ENCODE measurements at regions not wholly inside any gene's neighbourhood (a gene's known extent, or its start where the extent isn't known, plus 50 kb on each side); places are given as distances from the start of the nearest gene placed in this dataset.

DNA sequence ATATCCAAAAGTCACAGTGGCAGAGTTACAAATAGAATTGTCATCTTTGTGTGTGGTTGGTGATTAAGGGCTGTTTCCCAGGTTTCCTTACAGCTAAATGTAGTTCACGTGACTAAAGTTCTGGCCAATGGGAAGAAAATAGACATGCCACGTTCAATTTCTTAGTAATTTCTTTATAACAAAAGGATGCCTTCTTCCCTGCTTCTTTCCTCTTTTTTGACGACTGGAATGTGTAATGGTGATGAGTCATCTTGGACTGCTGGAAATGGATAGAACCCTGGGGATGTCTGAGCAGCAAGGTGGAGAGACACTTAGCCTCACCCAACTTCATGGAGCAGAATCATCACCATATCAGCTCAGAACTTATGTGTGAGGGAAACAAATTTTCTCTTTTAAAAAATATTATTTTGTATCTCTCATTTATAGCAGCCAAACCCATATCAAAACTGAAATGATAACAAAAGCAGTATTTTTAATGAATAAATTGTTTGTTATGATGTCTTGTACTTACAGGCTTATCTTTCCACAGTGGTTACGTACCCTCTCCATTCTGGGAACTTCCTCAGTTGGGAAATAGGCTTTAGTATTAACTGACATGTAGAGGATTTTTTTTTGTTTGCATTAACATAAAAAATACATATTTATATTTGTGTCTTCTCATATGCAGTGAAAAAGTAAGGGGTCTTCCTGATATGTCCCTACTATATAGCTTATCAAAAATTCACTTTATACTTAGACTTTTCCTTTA lies 91.1 kb upstream of the CDH2 start:
- DNase-seq (ENCODE audit: low spot score), result no peak

DNA sequence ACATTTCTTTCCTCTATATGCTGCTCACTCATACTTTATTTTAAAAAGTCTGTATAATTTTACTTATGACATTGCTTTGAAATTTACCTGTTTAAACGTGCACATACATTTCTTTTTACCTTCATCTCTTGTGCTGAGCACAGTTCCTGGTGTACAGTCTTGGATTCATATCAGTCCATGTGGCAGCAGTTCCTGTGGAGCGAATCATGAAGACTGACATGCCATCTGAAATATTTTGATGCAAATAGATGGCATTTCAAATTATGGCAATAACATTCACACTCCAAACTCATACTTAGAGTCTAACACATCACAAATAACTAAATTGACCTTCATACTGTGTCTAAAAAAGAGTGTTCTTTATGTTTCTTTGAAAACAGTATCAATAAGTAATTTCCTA lies 90.3 kb upstream of the CDH2 start:
- DNase-seq (ENCODE audit: low spot score), result no peak

DNA sequence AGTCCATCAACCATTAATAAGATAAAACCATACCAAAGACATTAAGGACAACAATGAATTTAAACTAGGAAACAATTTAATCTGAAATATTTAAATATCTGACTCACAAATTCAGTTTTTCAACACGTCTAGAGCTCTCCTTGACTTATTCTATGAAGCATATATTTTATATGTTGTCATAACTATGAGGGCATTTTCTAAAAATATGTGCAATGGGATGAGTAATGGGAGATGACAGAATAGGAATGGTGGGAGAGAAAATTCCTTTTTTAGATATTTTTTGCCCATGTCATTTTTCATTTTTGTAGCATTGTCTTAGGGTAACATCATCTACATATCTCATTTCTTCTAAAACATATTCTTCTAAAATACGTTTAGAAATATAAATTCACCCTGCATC lies 79.2 kb upstream of the CDH2 start:
- DNase-seq (ENCODE audit: low spot score), result no peak

DNA sequence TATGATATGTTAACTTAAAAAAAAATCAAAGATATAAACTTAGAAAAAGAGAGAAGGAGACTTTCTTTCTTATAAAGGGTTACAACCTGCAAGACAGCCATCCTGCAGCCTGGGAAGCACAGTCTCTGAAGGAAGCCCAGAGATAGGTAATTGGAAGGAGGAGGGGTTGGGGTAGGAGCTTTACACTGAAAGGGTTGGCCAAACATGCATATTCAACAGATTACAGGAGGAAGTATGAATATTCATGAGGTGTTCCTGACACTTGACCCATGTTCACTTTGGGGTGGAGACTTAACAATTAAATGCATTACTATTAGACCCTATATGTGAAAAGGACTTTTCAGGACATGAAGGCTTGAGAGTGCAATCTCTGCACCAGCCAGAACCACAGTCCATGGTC lies 71.7 kb upstream of the CDH2 start:
- DNase-seq (ENCODE audit: low spot score), result no peak

DNA sequence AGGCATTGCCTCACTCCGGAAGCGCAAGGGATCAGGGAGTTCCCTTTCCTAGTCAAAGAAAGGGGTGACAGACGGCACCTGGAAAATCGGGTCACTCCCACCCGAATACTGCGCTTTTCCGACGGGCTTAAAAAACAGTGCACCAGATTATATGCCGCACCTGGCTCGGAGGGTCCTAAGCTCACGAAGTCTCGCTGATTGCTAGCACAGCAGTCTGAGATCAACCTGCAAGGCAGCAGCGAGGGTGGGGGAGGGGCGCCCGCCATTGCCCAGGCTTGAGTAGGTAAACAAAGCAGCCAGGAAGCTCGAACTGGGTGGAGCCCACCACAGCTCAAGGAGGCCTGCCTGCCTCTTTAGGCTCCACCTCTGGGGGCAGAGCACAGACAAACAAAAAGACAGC lies 63.7 kb upstream of the CDH2 start:
- peak; percentile 53 for DNase-seq (ENCODE audit: low spot score)

DNA sequence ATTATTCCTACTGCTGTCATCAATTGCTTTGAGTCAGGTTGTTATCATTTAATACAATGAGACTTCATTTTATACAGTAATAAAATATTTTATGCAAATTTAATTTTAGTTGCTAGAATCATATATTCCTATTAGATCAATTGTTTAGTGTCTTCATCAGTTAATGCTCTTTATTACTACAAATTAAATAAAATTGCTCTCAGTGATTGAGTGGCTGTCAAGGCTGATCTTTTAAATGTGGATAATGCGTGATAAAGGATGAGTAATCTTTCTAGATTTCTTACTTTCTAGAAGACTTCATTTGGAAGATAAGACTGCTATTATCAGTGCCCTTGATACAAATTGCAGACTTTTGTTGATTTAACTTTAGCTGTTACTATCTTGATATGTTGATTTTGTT lies 59.6 kb upstream of the CDH2 start:
- no peak for DNase-seq (ENCODE audit: low spot score)
